Skeletal muscle cell (primary cell): ENCODE measurements at regions not wholly inside any gene's neighbourhood (a gene's known extent, or its start where the extent isn't known, plus 50 kb on each side); places are given as distances from the start of the nearest gene placed in this dataset.

ENCODE experiments used
- DNase-seq: peaks from one replicate; pipeline ENCODE4 v3.0.0-alpha.2; 2010; ENCODE audit warnings: low read depth
- H3K4me3 ChIP-seq: 2 replicates; pipeline ENCODE4 v1.5.1; 2011; ENCODE audit warnings: low read depth, mild to moderate bottlenecking, control low read depth, low read length, moderate library complexity

DNA sequence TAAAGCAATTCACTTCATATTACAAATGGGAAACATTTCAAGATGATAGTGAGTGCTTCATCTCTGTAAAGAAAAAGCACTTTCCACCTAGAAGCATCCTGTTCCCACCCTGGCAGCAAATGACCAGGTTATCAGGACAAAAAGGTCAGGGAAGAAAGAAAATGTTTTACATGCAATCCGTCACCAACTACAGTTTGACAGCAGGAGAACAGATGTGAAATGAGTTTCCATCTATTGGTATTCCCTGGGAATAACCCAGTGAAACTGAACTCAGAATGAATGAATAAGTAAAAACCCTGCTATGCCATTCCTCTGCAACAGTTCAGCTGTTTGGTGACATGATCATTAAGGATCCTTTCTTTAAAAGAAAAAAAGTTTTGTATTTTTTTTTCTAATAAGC is 67.6 kb downstream of the HTR1A start:
- DNase-seq: no peak
- H3K4me3 ChIP-seq: no peak overlapping the region

DNA sequence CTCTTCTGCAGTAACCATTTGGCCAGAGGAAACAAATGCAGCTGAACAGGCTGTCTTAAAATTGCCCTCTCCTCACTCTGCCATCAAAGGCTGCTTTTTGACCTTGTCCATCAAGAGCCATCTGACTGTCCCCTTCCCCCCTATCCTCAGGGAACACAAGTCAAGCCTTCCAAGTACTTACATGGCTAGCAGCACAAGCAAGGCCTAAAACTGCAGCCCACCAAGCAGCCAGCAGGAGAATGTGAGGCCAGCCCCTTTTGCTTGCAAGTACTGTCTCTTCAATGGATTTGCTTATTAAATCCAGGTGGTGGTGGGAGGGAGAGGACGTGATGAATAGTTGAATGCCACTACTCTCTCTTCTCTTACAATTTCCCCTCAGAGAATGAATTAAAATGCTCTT is 83.5 kb downstream of the HTR1A start:
- no peak for DNase-seq
- no peak overlapping the region for H3K4me3 ChIP-seq

DNA sequence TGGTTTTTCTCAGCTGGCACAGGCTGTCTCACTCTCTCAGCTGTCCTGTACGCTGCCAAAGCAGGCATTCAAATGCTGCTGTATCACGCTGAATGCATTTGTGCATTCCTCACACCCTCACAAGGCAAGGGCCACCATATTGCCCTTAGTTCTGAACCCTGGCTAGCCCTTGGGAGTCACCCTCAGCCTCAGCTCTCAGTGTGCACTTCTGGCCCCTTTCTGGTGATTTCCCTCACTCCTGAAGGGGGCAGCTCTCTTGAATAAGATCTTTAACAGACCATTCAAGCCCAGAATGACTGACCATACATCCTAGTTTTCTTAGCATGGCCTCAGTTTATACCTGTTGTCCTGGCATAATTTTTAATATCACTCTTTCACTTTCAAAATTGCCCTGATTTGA is 84.3 kb downstream of the HTR1A start:
- no peak overlapping the region for H3K4me3 ChIP-seq
- no peak for DNase-seq

DNA sequence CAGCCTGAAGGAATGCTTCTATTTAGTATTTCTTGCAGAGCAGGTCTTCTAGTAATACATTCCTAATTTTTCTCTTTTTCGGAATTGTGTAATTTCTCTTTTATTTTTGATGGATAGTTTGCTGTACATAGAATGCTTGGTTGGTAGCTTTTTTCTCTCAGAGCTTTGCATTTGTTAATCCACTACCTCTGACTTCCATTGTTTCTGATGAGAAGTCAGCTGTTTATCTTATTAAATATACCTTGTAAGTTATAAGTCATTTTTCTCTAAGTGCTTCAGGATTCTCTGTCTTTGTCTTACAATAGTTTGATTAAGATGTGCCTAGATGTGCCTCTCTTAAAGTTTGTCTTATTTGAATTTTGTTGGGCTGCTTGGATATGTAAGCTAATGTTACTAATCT is 101.9 kb downstream of the HTR1A start:
- no peak overlapping the region for H3K4me3 ChIP-seq
- no peak for DNase-seq

DNA sequence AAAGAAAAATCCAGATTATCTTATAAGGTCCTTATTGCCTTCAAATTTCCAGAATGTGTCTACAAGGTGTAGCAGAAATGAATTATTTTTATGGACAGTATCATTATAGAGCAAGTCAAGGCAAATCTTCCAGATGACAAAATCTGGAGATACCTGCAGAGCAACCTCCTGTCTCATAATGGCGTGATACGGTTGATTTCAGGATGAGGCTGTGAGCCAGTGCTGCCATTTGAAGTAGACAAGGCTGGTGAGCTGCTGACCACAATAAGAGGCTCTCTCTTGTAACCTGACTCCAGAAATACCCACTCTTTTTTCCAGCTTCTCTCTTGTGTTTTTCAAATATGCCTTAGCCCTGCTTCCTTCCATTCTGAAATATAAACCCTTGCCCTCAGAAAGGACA is 108.2 kb downstream of the HTR1A start:
- no peak overlapping the region for H3K4me3 ChIP-seq
- no peak for DNase-seq

DNA sequence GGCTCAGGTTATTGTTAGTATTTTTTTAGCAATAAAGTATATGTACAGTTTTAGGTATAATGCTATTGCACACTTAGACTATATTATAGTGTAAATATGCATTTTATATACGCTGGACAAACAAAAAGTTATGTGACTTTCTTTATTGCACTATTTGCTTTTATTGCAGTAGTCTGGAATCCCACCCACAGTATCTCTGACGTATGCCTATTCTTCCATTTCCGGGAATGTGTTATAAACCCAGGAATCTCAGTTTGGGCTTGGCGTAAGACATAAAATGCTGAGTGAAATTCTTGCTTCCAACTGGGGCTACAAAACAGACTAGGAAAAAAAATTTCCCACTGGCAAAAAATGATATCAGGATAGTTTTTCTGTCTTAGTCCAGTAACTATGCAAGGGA is 119.1 kb downstream of the HTR1A start:
- no peak for DNase-seq
- no peak overlapping the region for H3K4me3 ChIP-seq

DNA sequence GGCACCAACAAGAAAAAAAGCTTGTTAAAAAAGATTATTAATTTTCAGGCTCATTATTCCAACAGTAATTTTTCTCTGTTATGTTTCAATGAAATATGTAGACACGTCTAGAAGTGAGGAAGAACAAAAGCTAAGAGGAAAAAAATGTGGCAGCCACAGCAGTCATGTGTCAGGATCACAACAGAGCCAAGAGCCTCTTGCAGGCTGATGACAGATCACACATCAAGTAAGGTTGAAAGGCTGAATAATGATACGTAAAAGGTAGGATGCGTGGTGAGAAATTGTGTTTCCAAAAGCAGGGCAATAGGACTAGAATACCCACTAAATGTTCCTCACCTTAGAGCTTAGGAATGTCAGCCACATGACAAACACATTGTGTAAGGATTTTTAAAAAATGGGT is 124.8 kb downstream of the HTR1A start:
- H3K4me3 ChIP-seq: no peak overlapping the region
- no peak for DNase-seq

DNA sequence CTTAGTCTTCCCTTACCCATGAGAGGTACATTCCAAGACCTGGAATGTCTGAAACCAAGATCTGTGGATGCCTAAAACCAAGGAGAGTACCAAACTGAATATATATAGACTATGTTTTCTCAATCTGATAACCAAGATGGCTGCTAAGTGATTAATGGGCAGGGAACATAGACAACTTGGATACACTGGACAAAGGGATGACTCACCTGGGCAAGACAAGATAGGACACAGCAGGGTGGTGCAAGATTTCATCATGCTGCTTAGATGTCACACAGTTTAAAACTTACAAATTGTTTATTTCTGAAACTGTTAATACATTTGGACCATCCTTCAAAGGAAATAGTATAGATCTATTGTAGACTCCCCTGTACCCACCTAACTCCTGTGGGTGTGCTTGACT is 130.9 kb downstream of the HTR1A start:
- no peak for DNase-seq
- no peak overlapping the region for H3K4me3 ChIP-seq

DNA sequence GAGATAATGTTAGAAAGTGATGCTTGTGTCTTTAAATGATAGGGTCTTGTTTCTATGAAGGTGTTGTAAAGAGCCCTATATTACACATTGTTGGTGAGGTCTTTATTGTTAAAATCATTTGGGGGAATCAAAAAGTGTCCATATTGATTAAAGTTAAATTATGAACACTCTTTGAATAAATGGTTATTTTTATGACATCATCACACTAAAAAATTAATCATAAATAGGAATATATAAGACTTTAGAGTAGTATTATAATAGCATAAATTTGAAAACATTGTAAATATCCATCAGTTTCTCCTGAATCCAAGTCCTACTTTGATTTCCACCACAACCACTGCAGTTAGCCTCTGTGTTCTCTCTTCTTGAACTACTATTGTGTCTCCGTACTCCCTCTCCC is 136.3 kb downstream of the HTR1A start:
- DNase-seq: no peak
- H3K4me3 ChIP-seq: no peak overlapping the region

DNA sequence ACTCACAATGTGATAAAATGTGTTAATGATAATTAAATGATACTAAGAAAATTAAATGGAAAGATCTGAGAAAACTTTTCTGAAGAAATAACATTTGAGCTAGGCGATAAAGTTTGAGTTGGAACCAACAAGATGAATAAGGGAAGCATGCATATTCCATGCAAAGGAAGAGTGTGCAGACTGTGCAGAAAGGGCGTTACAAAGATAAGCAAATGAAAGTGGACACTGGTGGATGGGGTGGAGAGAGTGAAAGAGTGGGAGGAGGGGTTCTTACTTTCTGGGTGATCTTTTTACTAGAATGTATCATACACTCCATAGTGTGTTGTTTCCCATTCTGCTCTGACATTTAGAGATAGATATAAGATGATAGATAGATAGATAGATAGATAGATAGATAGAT is 138.7 kb downstream of the HTR1A start:
- no peak overlapping the region for H3K4me3 ChIP-seq
- DNase-seq: no peak

DNA sequence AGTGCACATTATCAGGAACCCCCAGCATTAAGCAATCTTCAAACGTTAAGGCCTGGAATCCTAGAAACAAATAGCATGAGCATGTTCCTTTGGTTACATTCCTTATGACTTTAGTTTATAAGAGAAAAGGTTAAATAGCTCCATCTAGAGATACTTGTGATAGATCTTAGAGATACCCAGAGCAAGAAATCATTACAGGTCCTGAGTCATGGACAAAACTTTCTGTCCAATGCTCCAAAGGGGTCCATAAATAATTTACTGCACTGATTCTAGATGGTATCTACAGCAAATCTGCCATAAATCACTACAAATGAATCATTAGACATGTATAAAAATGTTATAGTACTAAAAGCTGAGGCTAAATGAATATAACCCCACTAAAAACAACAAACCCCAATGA is 139.6 kb downstream of the HTR1A start:
- H3K4me3 ChIP-seq: no peak overlapping the region
- DNase-seq: no peak

DNA sequence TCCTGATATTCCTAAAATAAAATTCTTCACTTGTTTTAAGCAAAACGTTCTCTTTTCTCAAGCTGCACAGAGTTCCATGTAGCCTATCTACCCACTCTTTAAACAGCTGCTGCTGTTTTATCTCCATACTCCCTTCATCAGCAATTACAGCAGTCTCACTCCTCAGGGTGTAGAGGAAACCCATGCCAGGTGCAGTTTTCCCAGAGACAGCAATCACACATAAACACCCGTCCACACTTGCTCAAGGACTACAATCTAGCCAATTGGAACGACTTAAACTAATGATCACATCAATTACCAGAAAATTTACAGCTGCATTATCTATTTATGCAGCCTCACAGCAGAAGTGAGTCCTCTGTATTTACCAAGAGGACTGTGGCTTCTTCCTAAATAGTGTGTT is 141.7 kb downstream of the HTR1A start:
- H3K4me3 ChIP-seq: no peak overlapping the region
- no peak for DNase-seq

DNA sequence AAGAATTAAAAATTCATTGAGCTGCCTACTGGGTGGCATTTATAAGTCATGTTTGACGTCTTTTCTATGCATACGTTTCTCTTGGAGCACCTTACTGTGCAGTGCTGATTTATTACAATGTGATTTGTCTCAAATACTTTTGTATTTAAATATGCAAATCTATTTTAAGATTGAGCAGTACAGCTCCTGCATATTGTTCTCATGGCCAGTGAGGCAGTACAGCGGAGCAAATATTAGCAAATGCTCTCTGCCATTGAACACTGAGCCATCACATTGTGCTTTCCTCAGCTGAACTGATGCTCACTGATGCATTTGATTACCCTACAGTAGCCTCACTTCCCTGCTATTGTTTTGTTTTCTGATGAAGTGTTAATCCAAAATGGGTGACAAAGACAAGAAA is 149.6 kb downstream of the HTR1A start:
- DNase-seq: no peak
- no peak overlapping the region for H3K4me3 ChIP-seq

DNA sequence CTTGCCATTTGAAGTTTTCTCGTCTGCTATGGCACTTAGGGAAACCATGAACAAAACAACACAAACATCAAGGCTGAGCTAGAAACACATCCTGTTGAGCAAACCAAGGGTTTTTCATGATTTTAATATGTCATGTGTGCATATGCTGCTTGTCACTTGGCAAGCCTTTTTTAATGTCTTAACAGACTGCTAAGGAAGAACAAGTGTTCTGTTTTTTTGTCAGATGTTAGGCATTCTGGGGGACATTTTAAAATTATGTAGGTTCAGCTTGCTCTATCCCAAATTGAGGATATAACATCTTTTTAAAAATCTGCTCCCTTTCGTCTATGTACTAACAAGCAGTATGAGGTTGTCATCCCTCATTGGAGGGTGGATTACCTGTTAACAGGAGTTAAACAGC is 150.3 kb downstream of the HTR1A start:
- H3K4me3 ChIP-seq: no peak overlapping the region
- DNase-seq: no peak

DNA sequence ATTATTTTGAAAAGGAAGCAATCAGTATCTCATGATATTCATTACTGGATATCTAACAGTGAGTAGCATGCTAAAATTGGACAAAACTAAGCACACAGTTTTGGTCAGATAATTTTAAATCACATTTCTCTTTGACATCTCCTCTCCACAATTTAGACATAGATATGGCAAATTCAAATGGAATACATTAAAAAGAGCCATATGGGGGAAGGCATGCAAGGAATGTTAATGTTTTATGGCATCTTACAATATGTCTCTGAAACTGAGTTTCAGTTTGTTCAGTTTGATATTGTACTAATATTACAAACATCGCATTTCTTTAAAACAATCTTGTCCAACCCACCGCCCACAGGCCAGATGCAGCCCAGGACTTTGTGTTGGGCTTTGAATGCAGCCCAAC is 151.0 kb downstream of the HTR1A start:
- DNase-seq: no peak
- no peak overlapping the region for H3K4me3 ChIP-seq

DNA sequence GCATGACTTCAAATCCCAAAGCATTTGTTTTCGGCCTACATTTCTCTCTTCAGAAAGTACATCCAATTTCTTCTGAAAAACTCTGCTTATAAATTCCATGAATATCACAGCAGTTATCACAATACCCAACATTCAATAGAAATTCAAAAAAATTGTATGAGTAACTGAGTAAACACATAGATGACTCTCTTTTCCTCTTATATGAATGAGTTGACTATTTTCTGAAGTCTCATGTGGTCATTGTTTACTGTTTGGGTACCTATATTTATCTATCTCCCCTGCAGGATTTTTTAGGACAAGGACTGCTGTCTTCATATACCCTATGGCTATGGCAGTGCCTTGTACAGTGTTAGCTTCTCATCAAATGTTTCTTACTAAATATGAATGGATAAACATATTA is 157.1 kb downstream of the HTR1A start:
- DNase-seq: no peak
- H3K4me3 ChIP-seq: no peak overlapping the region

DNA sequence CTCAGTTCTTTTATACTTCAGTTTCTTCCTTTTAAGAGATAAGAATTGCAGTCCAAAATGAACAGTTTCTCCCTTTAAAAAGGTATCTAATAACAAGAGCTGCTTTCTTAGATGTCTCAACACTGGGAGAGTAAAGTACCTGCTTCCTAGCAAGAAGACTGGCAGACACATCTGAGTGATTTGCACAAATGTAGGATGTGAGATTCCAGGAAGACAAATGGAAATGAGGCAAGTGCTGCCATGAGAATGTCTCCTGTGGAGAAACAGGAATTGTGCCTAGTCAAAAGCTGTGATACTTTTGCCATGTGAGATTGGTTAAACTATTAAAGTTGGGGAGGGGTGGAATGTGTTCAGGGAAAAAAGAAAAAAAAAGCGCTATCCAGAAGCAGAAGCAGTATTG is 159.1 kb downstream of the HTR1A start:
- no peak overlapping the region for H3K4me3 ChIP-seq
- no peak for DNase-seq

DNA sequence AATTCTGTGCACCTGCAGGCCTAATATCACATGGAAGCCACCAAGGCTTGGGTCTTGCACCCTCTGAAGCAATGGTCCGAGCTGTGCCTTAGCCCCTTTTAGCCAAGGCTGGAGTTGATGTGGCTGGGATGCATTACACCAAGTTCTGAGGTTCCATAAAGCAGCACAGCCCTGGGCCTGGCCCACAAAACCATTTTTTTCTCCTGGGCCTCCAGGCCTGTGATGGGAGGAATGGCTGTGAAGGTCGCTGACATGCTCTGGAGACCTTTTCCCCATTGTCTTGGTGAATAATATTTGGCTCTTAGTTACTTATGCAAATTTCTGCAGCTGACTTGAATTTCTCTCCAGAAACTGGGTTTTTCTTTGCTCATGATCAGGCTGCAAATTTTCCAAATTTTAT is 167.3 kb downstream of the HTR1A start:
- DNase-seq: no peak
- no peak overlapping the region for H3K4me3 ChIP-seq

DNA sequence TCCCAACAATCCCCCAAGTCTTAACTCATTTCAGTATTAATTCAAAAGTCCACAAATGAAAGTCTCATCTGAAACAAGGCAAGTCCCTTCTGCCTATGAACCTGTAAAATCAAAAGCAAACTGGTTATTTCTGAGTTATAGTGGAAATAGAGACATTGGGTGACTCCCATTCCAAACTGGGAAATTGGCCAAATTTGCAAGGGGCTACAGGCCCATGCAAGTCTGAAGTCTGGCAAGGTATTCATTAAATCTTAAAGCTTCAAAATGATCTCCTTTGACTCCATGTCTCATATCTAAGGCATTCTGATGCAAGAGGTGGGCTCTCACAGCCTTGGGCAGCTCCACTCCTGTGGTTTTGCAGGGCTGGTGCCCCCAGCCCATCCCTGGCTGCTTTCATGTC is 167.9 kb downstream of the HTR1A start:
- DNase-seq: no peak
- no peak overlapping the region for H3K4me3 ChIP-seq

DNA sequence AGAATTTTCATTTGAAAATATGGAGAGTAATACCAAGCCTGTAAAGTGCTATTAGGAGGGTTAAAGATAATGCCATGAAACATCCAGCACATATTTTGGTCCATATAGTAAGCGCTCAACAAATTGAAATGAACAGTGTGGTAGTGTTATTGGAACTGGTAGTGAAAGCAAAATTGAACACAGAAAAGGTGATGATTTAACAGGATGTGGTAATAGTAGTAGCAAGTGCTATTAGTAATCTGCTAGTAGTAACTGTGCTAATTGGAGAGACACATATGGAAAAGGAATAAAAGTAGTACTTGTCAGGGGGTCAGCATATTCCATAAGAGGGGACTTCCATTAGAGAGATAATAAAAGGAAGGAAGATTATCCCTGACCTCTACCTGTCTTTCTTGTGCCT is 187.3 kb downstream of the HTR1A start:
- DNase-seq: no peak
- H3K4me3 ChIP-seq: no peak overlapping the region

DNA sequence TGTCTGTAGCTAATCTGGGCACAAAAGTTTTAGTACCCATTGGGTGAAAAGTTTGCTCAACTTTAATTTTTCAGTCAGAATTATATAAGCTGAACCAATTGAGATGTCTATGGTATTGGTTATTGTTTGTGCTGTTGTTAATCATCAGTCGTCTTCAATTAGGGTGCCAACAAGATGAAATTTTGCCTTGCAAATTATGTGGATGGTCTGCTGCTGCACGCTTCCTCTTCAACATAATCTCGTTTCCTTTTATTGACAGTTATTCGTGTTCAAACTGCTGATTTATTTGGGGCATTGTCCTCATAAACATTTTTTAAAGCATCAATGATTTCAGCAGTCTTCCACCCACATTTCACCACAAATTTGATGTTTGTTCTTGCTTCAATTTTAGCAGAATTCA is 194.0 kb downstream of the HTR1A start:
- H3K4me3 ChIP-seq: no peak overlapping the region
- DNase-seq: no peak

DNA sequence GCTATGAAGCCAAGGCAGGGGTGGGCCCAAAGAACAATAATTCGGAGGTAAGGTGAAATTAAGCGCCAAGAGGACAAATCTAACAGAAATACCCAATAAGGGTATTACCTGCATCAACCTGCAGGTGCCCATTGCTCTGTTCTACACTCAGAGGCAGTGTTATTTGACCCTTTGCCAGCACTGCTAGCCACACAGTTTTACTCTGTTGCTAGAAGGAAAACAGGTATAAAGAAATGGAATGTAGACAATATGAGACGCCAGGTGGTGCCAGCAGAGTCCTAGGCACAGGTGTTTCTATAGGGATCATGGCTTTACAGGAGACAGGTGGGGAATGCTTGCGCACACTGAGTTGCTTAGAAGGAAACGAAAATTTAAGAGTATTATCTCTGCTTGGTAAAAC is 201.3 kb downstream of the HTR1A start:
- DNase-seq: no peak
- H3K4me3 ChIP-seq: no peak overlapping the region
